Adipocyte (in vitro differentiated cells): ENCODE measurements at regions not wholly inside any gene's neighbourhood (a gene's known extent, or its start where the extent isn't known, plus 50 kb on each side); places are given as distances from the start of the nearest gene placed in this dataset.
A peak's percentile ranks its signal among the peaks of the same experiment; 100 is the strongest.

ENCODE experiments used
- DNase-seq: peaks from one replicate; pipeline ENCODE4 v3.0.0-alpha.2; 2015; ENCODE audit warnings: low read depth
- H3K27me3 ChIP-seq: replicated peaks from 2 replicates; pipeline ENCODE4 v1.7.0; 2013; ENCODE audit warnings: mild to moderate bottlenecking, low read length, moderate library complexity; ENCODE audit not compliant: control insufficient read depth, insufficient read depth
- H3K36me3 ChIP-seq: 2 replicates; pipeline ENCODE4 v1.7.0; 2013; ENCODE audit warnings: low read length, mild to moderate bottlenecking, moderate library complexity; ENCODE audit not compliant: control insufficient read depth, insufficient read depth, severe bottlenecking
- H3K4me1 ChIP-seq: 2 replicates; pipeline ENCODE4 v1.7.0; 2013; ENCODE audit warnings: mild to moderate bottlenecking, low read length, moderate library complexity; ENCODE audit not compliant: control insufficient read depth, insufficient read depth
- H3K4me3 ChIP-seq: 2 replicates; pipeline ENCODE4 v1.7.0; 2013; ENCODE audit warnings: mild to moderate bottlenecking, low read length, moderate library complexity
- H3K9ac ChIP-seq: 2 replicates; pipeline ENCODE4 v1.7.0; 2013; ENCODE audit warnings: mild to moderate bottlenecking, low read length, moderate library complexity
- H3K9me3 ChIP-seq: 2 replicates; pipeline ENCODE4 v1.7.0; 2013; ENCODE audit warnings: mild to moderate bottlenecking, low read length, moderate library complexity; ENCODE audit not compliant: control insufficient read depth

GRCh38 chr15:31442226-31442625 lies 115.6 kb downstream of the KLF13 start:
- Histone ChIP-seq H3K4me3 (peak overlapping the region; percentile 25), H3K9ac (peak overlapping the region; percentile 57), H3K9me3 (no peaks in the 10 kb centered on the region), H3K36me3 (no peaks in the 10 kb centered on the region), H3K4me1 (peaks cover 29% of the 10 kb centered on the region), H3K27me3 (no peaks in the 10 kb centered on the region)
- DNase-seq: no peak

GRCh38 chr15:31442699-31443111 lies 116.1 kb downstream of the KLF13 start:
- Histone ChIP-seq H3K36me3 (no peaks in the 10 kb centered on the region), H3K4me3 (peak overlapping the region; percentile 25), H3K9ac (peak overlapping the region; percentile 57), H3K9me3 (no peaks in the 10 kb centered on the region), H3K27me3 (no peaks in the 10 kb centered on the region), H3K4me1 (peaks cover 29% of the 10 kb centered on the region)
- peak; percentile 85 for DNase-seq

- no peaks in the 10 kb centered on the region for H3K36me3 ChIP-seq
- no peaks in the 10 kb centered on the region for H3K9me3 ChIP-seq
- no peak overlapping the region for H3K4me3 ChIP-seq
- DNase-seq: no peak
- peaks cover 29% of the 10 kb centered on the region for H3K4me1 ChIP-seq
- no peaks in the 10 kb centered on the region for H3K27me3 ChIP-seq
- H3K9ac ChIP-seq: no peak overlapping the region
These were observed 118.2 kb downstream of the KLF13 start for GRCh38 chr15:31444844-31445243.

GRCh38 chr15:31446546-31446945 lies 119.9 kb downstream of the KLF13 start:
- Histone ChIP-seq H3K36me3 (no peaks in the 10 kb centered on the region), H3K9ac (no peak overlapping the region), H3K9me3 (peaks cover 9% of the 10 kb centered on the region), H3K4me1 (peaks cover 20% of the 10 kb centered on the region), H3K27me3 (no peaks in the 10 kb centered on the region), H3K4me3 (no peak overlapping the region)
- DNase-seq: no peak

GRCh38 chr15:31447931-31448634 lies 121.4 kb downstream of the KLF13 start:
- H3K4me3 ChIP-seq: no peak overlapping the region
- H3K27me3 ChIP-seq: no peaks in the 10 kb centered on the region
- H3K4me1 ChIP-seq: peaks cover 7% of the 10 kb centered on the region
- no peaks in the 10 kb centered on the region for H3K36me3 ChIP-seq
- H3K9me3 ChIP-seq: peaks cover 9% of the 10 kb centered on the region
- no peak overlapping the region for H3K9ac ChIP-seq
- no peak for DNase-seq

- no peak overlapping the region for H3K9ac ChIP-seq
- H3K4me3 ChIP-seq: no peak overlapping the region
- H3K9me3 ChIP-seq: peaks cover 9% of the 10 kb centered on the region
- no peaks in the 10 kb centered on the region for H3K36me3 ChIP-seq
- peaks cover 5% of the 10 kb centered on the region for H3K4me1 ChIP-seq
- DNase-seq: no peak
- H3K27me3 ChIP-seq: no peaks in the 10 kb centered on the region
These were observed 122.0 kb downstream of the KLF13 start for GRCh38 chr15:31448635-31448979.

- Histone ChIP-seq H3K9me3 (peaks cover 9% of the 10 kb centered on the region), H3K4me3 (no peak overlapping the region), H3K9ac (no peak overlapping the region), H3K4me1 (peaks cover 14% of the 10 kb centered on the region), H3K27me3 (no peaks in the 10 kb centered on the region), H3K36me3 (no peaks in the 10 kb centered on the region)
- no peak for DNase-seq
These were observed 126.2 kb downstream of the KLF13 start for GRCh38 chr15:31452595-31453557.

- Histone ChIP-seq H3K9ac (no peak overlapping the region), H3K9me3 (peaks cover 9% of the 10 kb centered on the region), H3K27me3 (no peaks in the 10 kb centered on the region), H3K4me1 (peaks cover 22% of the 10 kb centered on the region), H3K4me3 (no peak overlapping the region), H3K36me3 (no peaks in the 10 kb centered on the region)
- DNase-seq: no peak
These were observed 127.1 kb downstream of the KLF13 start for GRCh38 chr15:31453558-31454318.

GRCh38 chr15:31455499-31455898 lies 128.9 kb downstream of the KLF13 start:
- H3K4me3 ChIP-seq: no peak overlapping the region
- H3K27me3 ChIP-seq: no peaks in the 10 kb centered on the region
- H3K9me3 ChIP-seq: peaks cover 9% of the 10 kb centered on the region
- H3K36me3 ChIP-seq: no peaks in the 10 kb centered on the region
- H3K9ac ChIP-seq: no peak overlapping the region
- H3K4me1 ChIP-seq: peaks cover 29% of the 10 kb centered on the region
- DNase-seq: no peak

GRCh38 chr15:31456354-31457060 lies 129.9 kb downstream of the KLF13 start:
- peaks cover 38% of the 10 kb centered on the region for H3K4me1 ChIP-seq
- H3K27me3 ChIP-seq: no peaks in the 10 kb centered on the region
- DNase-seq: no peak
- peak overlapping the region; percentile 72 for H3K9ac ChIP-seq
- H3K4me3 ChIP-seq: peak overlapping the region; percentile 25
- no peaks in the 10 kb centered on the region for H3K36me3 ChIP-seq
- no peaks in the 10 kb centered on the region for H3K9me3 ChIP-seq
